GM10266 (cell line): ENCODE measurements at regions not wholly inside any gene's neighbourhood (a gene's known extent, or its start where the extent isn't known, plus 50 kb on each side); places are given as distances from the start of the nearest gene placed in this dataset.
A peak's percentile ranks its signal among the peaks of the same experiment; 100 is the strongest.

ENCODE experiments used
- DNase-seq: peaks from one replicate; pipeline ENCODE4 v3.0.0; 2012; ENCODE audit errors: extremely low spot score
- CTCF ChIP-seq: IDR thresholded peaks from 2 replicates; pipeline ENCODE4 v1.5.1; 2012; ENCODE audit warnings: mild to moderate bottlenecking, low read depth; ENCODE audit not compliant: control insufficient read depth, insufficient read depth; ENCODE audit errors: missing control alignments

- TF ChIP-seq CTCF: no peak
- no peak for DNase-seq
Observed at GRCh38 chr12:69067713-69068112, 134.7 kb upstream of the CPM start.

DNA sequence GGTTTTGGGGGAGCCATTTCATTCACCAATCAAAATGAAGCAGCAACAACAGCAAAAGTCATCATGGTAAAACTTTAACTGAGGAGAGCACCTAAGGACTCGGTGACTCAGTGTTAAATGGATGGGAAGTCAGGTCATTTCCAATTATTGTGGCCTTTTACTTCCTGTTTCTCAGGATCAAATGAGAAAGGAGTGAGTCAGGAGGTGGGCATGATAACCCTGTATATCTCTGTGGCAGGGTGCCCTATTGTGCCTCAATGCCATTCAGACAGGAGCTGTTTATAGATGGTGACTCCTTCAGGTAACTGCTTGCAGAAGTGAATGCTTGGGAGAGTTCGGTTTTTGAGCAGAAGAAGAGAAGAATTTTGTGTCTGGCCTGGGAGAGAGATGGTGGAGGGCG is 135.5 kb upstream of the CPM start:
- no peak for DNase-seq
- no peak for TF ChIP-seq CTCF

- no peak for DNase-seq
Observed at GRCh38 chr12:69069479-69069878, 136.5 kb upstream of the CPM start.

DNA sequence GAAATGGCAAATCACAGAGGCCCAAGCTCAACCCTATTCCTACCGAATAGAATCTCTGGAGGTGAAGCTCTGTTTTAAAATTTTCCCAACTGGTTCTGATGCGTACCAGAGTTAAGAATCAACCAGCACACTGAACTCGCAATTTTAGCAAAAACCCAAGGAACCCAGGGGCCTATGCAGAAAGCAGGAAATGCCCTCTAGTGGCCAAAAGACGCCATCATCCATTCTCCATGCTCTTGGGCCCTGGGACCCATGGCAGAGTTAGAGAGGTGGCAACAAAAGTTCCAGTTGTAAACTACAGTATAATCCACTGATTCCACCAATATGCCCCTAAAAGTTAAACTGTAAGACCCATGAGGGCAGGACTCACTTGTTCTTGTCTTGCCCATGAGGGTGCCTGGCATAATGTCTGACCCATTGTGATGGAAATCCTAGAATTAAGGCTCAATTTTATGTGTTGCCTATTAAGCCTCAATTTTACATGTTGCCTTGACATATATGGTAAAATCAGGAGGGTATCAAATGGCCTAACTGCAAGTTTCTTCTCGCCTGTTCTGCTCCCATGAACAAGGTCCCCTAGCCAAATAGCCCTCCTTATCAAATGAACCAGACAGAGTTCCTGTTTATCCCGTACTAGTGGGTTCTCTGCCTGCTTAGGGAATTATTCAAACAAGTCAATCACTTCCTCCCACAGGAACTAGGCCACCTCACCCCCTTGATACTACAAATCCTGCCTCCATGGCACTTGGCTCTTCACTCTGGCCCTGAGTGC is 137.5 kb upstream of the CPM start:
- TF ChIP-seq CTCF: peak; percentile 85
- DNase-seq: peak; percentile 62

More at GRCh38 chr12:69069479-69069878, 136.5 kb upstream of the CPM start:
- no peak for TF ChIP-seq CTCF

DNA sequence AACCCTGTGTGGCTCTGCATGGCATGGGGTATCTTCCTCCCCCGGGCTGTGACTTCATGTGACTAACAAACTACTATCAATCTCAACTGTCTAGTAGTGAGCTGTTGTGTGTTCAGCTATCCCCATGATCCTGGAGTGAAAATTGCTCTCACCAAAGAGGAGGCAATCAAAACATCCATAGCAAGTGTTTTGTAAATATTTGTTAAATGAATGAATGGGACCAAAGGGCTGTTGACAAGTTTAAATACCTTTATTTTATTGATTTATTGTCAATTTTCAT is 138.1 kb upstream of the CPM start:
- no peak for DNase-seq
- no peak for TF ChIP-seq CTCF

DNA sequence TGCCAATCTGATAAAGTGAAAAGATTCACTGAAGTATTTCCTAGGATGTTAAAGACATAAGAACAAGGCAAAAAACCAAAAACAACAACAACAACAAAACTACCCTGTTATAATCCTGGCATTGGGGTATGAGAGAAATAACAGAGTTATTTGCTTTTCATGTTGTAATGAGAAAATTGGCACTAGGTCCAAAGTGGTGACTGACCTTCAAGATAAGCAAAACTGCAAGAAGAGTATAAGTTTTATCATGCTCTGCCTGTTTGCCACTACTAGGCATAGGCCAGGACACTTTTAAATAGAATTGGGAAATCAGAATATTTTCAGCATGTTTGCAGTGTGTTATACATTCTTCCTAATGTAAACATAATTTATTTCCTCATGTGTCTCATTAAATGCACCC is 140.1 kb upstream of the CPM start:
- DNase-seq: no peak
- TF ChIP-seq CTCF: no peak

DNA sequence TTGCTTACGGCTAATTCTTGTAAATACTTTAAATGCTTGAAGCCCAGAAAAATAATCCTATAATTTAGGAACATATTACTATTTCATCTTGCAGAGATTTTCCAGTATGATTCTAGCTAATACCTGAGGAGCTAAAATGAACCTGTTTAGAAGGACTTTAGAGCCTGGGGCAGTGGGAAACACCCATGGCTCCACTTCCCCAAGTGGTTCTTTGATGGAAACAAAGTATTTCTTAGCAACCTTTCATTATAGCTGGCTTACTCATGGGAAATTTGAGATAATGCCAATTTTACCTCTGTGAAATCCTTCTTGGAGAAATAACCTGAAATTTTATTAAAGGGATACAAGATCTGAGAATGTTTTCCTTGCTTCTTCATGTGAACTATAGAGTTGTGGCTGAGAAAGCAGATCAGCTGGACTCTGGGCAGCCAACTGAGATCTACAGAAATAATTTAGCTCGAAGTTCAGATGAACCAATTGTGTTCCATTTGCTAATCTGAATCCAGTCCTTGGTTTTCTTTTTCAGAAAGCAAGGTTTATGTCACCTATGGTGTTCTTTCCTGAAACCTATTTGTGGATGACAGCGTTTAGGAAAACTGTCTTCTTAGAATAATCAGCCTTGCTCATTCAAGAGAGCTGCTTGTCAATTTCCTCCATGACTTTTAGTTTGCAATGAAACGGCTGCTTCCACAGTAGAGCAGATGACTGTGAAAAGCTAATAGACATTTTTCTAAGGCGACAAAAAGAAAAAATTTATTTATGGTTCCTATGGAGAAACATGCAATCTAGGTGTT is 141.8 kb upstream of the CPM start:
- no peak for TF ChIP-seq CTCF
- DNase-seq: no peak
